HEK293T (cell line): ENCODE measurements at regions not wholly inside any gene's neighbourhood (a gene's known extent, or its start where the extent isn't known, plus 50 kb on each side); places are given as distances from the start of the nearest gene placed in this dataset.

Experiments used
- ARNT ChIP-seq: fragments of 450-650 bp; IDR thresholded peaks from 2 replicates; pipeline ENCODE4 v1.6.1; 2017; ENCODE audit warnings: mild to moderate bottlenecking
- ELF4 ChIP-seq: fragments of 450-650 bp; IDR thresholded peaks from 2 replicates; pipeline ENCODE4 v1.6.1; 2017; ENCODE audit warnings: antibody characterized with exemption
- FOXM1 ChIP-seq: fragments of 450-650 bp; IDR thresholded peaks from 2 replicates; pipeline ENCODE4 v1.6.1; 2017; ENCODE audit warnings: mild to moderate bottlenecking, borderline replicate concordance
- HDGF ChIP-seq: fragments of 450-650 bp; IDR thresholded peaks from 2 replicates; pipeline ENCODE4 v1.6.1; 2017; ENCODE audit warnings: antibody characterized with exemption, borderline replicate concordance
- LEF1 ChIP-seq: fragments of 450-650 bp; IDR thresholded peaks from 2 replicates; pipeline ENCODE4 v1.6.1; 2017; ENCODE audit warnings: mild to moderate bottlenecking, borderline replicate concordance
- NFRKB ChIP-seq: fragments of 450-650 bp; IDR thresholded peaks from 2 replicates; pipeline ENCODE4 v1.6.1; 2016; ENCODE audit warnings: mild to moderate bottlenecking, moderate library complexity
- SP1 ChIP-seq: fragments of 450-650 bp; IDR thresholded peaks from 2 replicates; pipeline ENCODE4 v1.6.1; 2017
- SUZ12 ChIP-seq: fragments of 450-650 bp; IDR thresholded peaks from 2 replicates; pipeline ENCODE4 v1.6.1; 2016; ENCODE audit warnings: mild to moderate bottlenecking

- TF ChIP-seq SP1 (no peak), HDGF (no peak), ELF4 (no peak), SUZ12 (no peak), LEF1 (no peak), FOXM1 (no peak), ARNT (no peak), NFRKB (no peak)
Measured at GRCh38 chrX:16028576-16028975, 94.8 kb upstream of the GRPR start.
